Activated CD4-positive, alpha-beta T cell treated with anti-CD3 and anti-CD28 coated beads, Interleukin-2, amount 50 U/mL, for 16 hours (primary cell): ENCODE measurements at regions not wholly inside any gene's neighbourhood (a gene's known extent, or its start where the extent isn't known, plus 50 kb on each side); places are given as distances from the start of the nearest gene placed in this dataset.
A peak's percentile ranks its signal among the peaks of the same experiment; 100 is the strongest.
"Not testable (repeated sequence)": the region's sequence is repeated elsewhere in the genome, so short reads cannot be mapped to it uniquely, and the experiment has no call there.

Experiments
- DNase-seq: peaks from one replicate; pipeline ENCODE4 v3.0.0-alpha.2; 2020

DNA sequence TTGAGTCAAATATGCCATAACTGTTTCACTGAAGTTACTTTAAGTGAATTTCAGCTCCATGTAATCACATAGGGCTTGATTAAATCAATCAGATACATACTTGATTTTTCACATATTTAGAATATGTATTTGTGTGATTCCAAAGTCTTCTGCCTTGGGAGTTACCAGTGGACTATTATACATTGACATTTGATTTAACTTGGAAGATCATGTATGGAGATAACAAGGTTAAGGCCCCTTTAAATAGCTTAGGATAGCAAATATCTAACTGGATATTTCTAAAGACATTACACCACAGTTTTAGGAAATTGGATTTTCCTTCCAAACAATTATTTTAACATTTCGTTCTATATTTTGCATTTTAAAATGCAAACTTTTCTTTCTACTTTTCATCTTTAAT, 405.0 kb downstream of the RAP2B start:
- DNase-seq = no peak

DNA sequence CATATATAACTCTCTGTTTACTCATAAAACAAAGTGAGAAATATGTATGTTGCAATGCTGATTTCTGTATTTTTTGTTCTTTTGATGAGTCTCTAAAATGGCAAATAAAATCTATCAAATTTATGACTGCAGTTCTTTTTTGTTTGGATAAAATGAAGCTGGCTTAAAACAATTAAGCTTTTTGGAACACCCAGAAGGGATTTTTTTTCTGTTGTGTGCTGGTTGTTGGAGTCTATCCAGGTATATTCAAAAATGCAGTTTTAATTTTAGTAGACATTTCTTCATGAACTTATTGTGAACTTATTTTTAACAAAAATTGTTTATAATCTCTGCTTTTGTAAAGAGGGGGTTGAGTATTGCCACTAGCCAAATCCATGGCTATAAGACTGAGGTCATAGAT, 405.5 kb downstream of the RAP2B start:
- DNase-seq = no peak

DNA sequence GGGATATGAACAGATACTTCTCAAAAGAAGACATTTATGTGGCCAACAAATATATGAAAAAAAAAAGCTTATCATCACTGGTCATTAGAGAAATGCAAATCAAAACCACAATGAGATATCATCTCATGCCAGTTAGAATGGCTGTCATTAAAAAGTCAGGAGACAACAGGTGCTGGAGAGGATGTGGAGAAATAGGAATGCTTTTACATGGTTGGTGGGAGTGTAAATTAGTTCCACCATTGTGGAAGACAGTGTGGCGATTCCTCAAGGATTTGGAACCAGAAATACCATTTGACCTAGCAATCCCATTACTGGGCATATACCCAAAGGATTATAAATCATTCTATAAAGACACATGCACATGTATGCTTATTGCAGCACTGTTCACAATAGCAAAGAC, 408.5 kb downstream of the RAP2B start:
- DNase-seq = not testable (repeated sequence)

DNA sequence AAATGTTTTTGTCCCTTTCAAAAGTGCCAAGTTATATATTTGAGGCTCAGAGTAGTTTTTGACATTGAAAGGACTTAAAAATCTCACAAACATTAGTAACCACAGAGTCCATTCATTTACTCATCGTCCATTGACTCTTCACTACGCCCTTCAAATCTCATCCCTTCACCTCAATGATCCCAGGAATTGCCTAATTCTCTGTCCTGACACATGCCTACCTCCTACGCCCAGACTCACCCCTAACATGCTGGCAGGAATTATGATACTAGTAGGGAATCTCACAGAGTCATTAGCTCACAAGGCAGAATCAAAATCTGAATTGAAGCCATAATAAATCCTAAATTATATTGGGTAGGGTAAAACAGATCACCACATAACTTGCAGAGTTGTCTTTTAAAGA, 410.1 kb downstream of the RAP2B start:
- DNase-seq = no peak

DNA sequence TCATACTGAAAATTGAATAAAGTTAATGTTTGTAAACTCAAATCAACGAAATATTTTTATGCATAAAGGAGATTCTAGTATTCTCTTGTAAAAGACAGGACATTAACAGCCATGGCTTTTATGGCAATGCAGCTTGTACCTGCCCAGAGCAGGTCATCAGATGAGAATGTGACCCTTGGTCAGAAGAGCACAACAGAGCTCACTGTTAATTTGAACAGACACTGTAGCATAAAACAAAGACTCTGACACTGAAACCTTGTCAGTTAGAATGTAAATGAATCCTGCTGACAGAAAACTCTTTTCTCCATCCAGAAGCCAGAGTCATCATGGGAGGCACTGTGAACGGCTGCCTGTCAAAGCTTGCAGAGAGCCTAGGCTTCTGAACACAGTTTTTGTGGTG, 410.6 kb downstream of the RAP2B start:
- no peak for DNase-seq

DNA sequence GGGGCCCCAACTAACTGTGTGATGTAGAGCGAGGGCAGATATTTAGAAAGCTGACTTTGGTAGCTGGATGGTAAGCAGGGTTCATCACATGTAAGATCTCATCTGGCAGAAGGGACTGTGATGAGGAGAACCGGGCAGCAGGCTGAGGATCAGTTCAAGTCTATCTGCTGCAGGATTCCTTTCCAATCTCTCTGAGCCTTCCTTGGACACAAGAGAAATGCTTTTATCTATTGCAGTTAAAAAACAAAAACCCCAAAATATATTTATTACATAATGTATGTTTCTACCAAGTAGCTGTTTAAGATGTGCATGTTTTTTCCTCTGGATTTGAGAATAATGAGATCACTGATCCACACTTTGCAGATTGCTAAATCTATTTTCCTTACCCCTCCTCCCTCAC, 411.5 kb downstream of the RAP2B start:
- no peak for DNase-seq

DNA sequence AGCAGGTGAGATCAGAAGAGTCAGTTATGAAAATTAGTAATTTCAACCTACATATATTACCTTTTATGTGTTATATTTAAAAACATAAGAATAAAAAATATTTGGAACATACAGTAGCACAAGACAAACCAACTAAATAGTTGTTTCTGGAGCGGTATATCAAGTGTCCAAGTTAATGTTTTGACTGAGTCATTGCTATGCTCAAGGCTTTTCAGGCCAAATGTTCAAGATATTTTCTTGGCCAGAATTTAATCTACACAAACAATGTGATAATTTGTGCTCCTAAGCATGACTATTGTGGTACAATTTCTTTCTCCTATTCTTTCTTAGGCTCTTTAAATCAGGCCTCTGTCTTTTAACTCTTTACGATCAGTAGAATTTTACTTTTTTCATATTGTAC, 412.4 kb downstream of the RAP2B start:
- no peak for DNase-seq

DNA sequence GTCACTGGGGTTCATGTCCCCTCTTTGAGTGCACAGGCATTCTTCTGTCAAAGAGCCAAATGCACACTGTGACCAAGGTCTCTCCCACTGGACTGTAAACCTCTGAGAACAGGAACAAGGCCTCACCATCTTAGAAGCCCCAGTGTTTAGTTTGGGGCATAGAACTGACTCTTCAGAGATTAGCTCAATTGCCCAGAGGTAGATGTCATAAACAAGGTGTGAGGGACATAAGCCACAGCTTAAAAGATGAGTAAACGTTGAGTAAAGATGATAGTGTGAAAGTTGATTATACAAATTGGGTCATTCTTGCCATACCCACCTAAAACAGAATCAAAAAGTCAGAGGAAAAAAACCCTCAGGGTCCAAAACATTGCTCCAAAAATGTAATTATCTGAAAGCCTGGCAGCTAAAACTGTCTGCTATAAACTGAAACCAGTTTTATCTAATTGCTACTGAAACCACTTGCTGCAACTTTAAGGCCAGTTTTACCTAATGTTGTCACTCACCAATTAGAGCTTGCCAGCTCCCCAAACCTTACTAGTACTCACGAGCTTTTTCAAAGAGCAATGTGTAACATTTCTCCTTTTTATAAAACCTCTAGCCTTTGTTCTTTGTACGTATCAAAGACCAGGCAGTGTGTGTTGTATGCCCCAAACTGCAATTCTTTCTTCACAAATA, 415.2 kb downstream of the RAP2B start:
- DNase-seq = peak; percentile 10

DNA sequence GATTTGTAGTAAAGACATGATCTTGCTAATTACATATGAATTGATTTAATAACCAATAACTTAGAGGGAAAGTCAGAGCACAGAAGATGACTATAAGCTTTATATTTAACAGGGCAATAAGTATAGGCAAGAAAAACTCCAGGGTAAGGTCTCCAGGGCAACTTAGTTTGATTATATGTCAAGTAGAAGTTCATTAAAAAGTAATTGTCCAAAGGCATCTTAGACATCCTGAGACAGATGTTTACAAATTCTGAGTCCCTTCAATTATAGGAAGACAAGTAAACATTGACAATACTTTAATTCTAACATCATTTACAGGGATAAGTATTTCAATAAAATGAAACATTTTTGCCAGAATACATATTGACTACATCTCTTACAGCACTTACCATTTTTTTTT, 416.0 kb downstream of the RAP2B start:
- no peak for DNase-seq

DNA sequence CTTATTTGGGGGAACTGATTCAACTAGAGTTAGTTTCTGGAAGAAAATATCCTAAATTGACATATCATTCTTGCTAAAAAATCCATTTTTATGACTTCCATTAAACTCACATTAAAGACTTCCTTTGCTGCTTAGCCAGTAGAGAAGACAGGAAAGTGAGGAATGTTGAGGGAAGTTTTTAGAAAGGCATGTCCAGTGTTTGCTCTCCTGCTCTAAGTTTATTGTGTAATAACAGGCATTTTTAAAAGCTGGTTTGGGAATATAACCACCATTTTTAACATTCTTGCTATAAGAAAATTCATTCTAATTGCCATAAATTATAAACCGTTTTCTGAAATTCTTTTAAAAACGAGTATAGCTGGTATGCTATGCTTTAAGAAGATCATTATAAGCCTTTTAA, 428.0 kb downstream of the RAP2B start:
- no peak for DNase-seq

DNA sequence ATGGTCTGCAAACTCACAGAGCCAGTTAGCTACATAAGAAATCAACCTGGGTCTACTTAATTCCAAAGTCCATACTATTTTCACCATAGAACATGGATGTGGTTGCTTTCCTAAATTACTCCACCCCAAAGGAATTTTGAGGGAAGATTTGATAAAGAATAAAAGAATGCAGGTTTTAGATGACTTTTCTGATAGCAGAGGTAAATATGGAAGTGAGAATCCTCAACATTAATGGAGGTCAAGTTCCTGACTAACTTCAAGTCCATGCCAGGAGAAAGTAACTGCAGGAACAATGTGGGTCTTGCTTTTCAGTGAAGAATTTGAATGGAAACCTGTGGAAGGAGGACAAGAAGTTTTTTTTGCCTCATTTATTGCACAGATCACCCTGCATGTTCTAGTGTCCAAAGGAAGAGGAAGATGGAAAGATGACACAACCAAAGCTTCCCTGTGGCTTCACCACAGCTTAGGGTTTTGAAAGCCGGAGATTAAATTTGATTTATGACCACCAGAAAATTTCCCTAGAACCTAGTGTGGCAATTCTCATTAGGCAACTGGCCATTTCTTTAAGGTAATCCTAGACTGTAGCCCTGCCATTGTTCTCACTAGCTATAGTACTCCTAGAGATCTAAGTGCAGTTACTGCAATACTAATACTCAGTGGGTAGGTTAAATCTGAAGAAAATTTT, 429.7 kb downstream of the RAP2B start:
- DNase-seq = no peak

DNA sequence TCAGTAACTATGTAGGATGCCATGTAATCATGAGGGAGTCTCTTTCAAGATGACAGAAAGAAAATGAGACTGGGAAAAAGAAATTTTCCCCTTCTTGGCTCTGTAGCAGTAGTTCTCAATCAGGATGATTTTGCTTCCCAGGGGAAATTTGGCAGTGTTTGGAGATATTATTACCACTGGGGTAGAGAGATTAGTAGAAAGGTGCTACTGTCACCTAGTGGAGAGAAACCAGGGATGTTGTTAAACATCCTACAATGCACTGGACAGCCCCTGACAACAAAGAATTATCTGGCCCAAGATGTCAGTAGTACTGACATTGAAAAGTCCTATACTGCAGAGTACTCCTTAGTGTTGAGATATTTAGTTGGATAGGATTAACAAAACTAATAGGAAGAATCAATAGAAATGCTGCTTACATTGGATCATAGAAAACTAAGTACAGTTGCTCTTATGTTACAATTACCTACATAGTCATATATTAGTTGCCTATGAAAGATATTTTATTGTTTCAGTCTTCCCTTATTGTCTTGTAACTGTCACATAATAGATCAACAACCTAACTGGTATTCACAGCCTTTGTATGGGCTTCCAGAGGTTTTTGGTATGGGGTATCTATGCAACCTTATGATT, 433.3 kb downstream of the RAP2B start:
- peak; percentile 3 for DNase-seq

DNA sequence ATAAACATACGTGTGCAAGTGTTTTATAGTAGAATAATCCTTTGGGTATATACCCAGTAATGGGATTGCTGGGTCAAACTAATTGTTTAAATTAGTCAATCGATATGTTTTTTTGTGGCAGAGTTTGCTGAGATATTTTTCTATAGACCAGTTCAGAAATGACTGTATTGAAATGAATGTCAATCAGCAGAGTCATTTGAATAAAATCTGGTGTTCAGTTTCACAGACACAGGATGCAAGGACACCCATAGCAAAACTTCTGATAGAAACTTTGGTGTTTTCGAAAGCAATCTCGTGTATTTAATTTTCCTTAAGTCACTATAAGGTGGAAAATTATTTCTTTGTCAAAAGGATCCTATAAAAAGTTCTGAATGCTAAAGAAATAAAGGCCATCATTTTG, 434.4 kb downstream of the RAP2B start:
- peak; percentile 62 for DNase-seq

DNA sequence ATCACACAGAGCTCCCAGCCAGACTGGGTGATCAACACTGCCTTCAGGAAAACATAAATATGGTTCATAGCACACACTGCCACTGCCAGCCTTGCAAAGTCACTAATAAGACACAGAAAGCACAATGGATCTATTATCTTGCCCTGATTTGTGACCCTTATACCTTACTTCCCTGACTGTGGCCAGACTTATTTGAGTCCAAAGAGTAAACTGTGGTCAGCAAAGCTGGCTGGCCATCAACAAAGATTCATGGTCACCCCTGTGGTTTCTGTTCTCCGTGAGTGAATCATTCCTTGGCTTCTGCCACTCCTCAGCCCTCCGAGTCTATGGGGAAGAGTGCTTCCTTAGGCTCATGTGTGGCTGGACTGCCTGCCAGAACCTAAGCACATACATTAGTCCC, 437.7 kb downstream of the RAP2B start:
- no peak for DNase-seq

DNA sequence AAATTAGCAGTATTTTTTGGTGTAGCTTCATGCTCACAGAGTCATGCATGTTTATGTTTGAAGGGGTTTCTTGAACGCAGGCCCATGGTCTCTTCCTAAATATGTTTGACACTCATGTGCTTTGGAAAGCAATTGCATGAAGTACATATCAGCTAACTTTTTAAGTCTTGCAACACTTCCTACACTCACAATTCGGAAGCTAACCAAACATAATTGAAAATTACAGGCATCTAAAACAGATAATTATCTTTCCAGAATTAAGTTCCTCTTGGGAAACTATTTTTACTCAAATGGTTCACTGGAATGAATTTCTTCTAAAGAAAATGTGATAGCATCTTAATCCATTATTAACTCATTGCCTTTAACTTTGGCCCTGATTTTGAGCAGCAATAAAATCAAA, 438.9 kb downstream of the RAP2B start:
- DNase-seq = no peak

DNA sequence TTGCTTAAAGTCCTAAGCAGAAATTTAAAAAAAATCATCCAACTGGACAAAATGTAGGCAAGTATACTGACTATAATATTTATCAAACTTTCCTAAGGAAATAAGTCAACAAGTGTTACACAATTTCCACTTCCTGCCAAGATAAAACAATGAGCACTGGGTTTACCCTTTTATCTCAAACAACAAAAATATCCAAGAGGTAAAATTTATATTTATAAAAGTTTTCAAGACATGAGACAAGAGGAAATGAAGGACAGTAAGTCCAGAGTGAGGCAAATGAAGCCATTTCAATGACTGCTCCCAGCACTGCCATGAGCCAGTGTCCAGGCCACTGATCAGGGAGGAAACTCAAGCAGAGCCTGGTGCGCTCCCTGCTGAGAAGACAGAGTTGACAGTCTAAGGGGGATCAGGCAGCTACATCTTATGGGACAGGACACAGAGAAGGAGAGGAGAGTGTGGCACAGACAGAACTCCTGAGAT, 439.4 kb downstream of the RAP2B start:
- no peak for DNase-seq

DNA sequence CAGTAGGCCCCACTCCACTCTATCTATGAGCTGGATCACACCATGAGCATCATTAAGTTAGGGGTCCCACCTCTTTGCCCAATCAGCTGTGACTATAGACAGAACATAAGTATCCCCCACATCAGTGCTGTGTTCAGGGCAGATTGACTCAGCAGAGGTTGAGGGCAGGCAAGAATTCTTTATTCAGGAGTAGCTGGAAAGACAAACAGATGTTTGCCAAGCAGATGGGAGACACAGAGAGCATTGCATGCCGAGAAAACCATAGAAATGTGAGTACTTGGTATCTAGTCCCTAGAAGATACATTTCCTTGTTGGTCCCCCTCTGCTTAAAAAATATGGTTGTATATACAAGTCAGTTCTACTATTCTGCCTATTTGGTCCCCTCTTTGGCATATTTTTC, 440.8 kb downstream of the RAP2B start:
- DNase-seq = no peak

DNA sequence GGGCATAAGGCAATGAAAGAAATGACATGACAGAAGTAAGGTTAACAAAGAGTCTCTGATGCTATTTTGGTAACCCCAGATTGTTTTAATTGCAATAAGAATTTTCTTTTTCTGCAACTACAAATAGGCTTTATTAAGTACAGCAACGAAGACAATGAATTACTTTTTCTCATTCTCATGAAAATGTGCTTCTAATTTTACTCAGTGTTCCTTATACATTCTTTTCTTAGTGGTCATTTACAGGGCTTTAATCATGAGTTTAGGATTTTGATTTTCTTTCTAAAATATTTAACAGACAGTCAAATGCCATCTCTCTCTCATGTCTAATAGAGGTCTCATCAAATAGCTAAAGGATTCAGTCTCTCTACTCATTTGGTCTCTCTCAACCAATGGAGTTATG, 452.1 kb downstream of the RAP2B start:
- DNase-seq = no peak

DNA sequence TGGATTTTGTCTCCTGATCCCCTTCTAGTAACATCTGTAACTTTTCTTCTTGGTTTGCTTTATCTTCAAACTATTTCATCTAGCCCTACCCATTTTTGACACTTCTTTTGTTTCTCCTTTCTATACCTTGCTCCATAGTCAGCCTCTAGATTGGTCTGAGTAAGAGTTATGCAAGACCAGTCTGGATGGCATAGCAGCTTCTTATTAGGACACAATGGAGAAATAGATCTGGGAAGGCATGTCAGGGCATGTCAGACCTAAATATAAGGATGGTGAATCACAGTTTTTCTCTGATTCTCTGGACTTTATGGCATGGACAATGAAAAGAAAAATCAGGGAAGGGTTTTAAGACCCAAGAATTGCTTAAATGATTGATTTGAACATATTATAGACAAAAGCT, 452.5 kb downstream of the RAP2B start:
- no peak for DNase-seq

DNA sequence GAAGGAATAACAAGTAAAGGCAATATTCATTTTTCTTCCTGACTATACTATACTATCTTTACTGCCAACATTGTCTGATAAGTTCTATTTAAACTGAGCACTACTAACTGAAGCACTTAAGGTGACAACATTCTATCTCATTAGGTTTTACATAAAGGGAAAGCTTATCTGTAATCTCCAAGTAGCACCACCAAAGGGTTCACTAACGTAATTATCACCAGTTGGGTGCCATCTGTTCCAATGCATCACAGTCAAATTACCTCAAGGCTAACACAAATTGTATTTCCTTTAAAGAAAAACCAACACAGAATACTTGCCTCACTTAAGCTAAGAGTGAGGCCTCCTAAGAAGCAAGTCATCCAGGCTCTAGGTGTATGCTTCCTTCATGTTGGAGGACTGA, 453.8 kb downstream of the RAP2B start:
- no peak for DNase-seq

DNA sequence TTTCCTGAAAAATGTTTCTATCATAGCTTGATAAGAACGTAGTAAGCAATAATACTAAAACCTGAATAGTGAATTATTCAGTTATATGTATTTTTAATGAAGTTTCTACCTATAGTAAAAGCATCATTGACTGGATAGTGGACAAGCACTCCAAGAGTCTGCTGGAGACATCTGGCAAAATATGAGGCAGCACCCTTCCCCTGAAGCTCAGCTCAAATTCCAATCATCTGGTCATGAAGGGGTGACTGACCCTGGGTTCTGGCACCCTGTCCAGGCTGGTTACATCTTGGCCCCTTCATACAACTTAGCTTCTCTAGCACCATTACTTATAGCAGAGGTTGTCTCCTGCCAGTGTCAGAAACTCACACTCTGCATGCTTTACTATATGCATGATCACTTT, 455.4 kb downstream of the RAP2B start:
- DNase-seq = no peak

DNA sequence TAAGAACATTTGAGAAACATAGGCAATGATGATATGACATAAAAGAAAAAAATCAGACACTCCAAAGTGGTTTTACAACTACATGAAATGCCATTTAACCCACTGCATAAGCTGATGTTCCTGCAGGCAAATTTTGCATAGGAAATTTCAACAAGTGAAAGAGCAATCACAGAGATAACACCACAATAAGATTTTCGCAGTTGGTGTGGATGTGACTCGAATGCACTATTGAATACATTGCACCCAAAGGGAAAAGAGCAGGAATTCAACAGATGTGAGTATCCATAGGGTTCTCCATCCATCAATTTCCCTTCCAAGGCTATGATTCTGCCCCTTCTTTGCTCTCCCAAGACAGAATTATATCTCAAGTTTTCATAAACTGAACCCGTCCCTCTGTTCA, 456.1 kb downstream of the RAP2B start:
- DNase-seq = no peak

DNA sequence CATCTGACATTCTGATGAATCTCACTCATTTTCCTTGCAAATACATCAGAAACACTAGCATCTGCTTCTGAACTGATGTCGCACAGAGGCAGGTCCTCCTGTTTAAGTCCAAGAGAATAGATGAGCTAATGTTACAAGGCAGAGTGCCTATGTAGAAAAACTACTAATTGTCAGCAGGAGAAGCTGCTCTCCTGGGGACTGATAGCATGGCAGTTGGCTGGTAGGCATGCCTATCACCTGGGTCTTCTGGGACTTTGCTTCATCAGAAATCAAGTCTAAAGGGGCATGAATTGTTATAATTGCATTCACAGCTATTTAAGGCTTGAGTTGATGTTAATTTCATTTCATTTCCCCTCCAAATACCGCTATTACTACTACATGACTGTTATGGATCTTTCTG, 457.2 kb downstream of the RAP2B start:
- DNase-seq = no peak

DNA sequence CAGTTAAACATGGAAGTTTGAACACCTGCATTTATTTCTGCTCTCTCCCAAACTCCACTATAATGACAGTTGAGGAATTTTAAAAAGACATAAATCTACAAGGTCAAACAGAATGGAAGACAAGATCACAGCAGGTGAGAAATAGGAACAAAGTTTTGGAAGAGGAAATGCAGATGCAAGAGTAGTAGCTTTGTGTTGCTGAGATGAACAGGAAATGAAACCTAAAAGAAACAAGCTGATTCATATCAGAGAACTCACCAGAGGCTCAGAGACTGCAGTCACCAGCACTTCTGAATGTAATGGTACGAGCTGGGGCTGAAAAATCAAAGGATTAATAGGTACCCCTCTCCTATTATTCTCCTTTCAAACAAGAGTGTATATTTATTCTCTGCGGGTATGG, 459.9 kb downstream of the RAP2B start:
- DNase-seq = peak; percentile 79

DNA sequence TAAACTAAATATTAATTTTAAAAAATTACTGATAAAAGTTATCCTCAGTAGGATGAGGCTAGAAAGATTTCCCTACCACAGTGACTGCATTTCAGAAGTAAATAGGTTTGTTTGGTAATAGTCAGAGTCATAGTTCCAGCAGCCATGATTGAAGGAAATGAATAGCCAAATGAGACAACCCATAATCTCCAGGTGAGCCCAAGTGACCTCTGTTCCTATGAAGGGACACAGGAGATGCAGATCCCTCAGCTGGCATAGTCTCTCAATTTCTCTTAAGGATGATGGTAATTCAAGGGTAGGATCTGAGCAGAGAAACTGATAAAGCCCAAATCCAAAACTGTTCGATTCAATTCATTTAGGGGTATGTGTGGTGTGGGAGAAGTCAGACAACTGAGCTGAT, 461.8 kb downstream of the RAP2B start:
- peak; percentile 50 for DNase-seq
